ENCODE measurements at regions not wholly inside any gene's neighbourhood (a gene's known extent, or its start where the extent isn't known, plus 50 kb on each side); places are given as distances from the start of the nearest gene placed in this dataset.

- Histone ChIP-seq H3K9me3 (ENCODE audit: control insufficient read depth, low read depth, low read length) (no peaks in the 10 kb centered on the region), H3K27me3 (ENCODE audit: control insufficient read depth, insufficient read depth, low read length) (no peaks in the 10 kb centered on the region), H3K4me1 (ENCODE audit: control insufficient read depth, low read depth, low read length) (no peaks in the 10 kb centered on the region), H3K4me3 (ENCODE audit: low read length) (no peak overlapping the region), H3K9ac (ENCODE audit: low read length) (no peak overlapping the region), H3K27ac (ENCODE audit: low read length) (no peak overlapping the region), H3K36me3 (ENCODE audit: control insufficient read depth, low read depth, low read length) (no peaks in the 10 kb centered on the region)
Observed at GRCh38 chr12:87879141-87879540, 150.1 kb downstream of the C12orf50 start.

- H3K36me3 ChIP-seq (ENCODE audit: control insufficient read depth, low read depth, low read length): no peaks in the 10 kb centered on the region
- no peak overlapping the region for H3K9ac ChIP-seq (ENCODE audit: low read length)
- no peak overlapping the region for H3K27ac ChIP-seq (ENCODE audit: low read length)
- H3K4me3 ChIP-seq (ENCODE audit: low read length): no peak overlapping the region
- H3K27me3 ChIP-seq (ENCODE audit: control insufficient read depth, insufficient read depth, low read length): no peaks in the 10 kb centered on the region
- no peaks in the 10 kb centered on the region for H3K9me3 ChIP-seq (ENCODE audit: control insufficient read depth, low read depth, low read length)
- peaks cover 11% of the 10 kb centered on the region for H3K4me1 ChIP-seq (ENCODE audit: control insufficient read depth, low read depth, low read length)
Observed at GRCh38 chr12:87870493-87871460, 158.4 kb downstream of the C12orf50 start.

GRCh38 chr12:87870061-87870460, 159.1 kb downstream of the C12orf50 start:
- peaks cover 11% of the 10 kb centered on the region for H3K4me1 ChIP-seq (ENCODE audit: control insufficient read depth, low read depth, low read length)
- H3K9me3 ChIP-seq (ENCODE audit: control insufficient read depth, low read depth, low read length): no peaks in the 10 kb centered on the region
- no peak overlapping the region for H3K9ac ChIP-seq (ENCODE audit: low read length)
- no peaks in the 10 kb centered on the region for H3K27me3 ChIP-seq (ENCODE audit: control insufficient read depth, insufficient read depth, low read length)
- no peaks in the 10 kb centered on the region for H3K36me3 ChIP-seq (ENCODE audit: control insufficient read depth, low read depth, low read length)
- H3K27ac ChIP-seq (ENCODE audit: low read length): no peak overlapping the region
- H3K4me3 ChIP-seq (ENCODE audit: low read length): no peak overlapping the region

- Histone ChIP-seq H3K9ac (ENCODE audit: low read length) (no peak overlapping the region), H3K9me3 (ENCODE audit: control insufficient read depth, low read depth, low read length) (no peaks in the 10 kb centered on the region), H3K4me1 (ENCODE audit: control insufficient read depth, low read depth, low read length) (peaks cover 16% of the 10 kb centered on the region), H3K27ac (ENCODE audit: low read length) (no peak overlapping the region), H3K36me3 (ENCODE audit: control insufficient read depth, low read depth, low read length) (no peaks in the 10 kb centered on the region), H3K27me3 (ENCODE audit: control insufficient read depth, insufficient read depth, low read length) (no peaks in the 10 kb centered on the region), H3K4me3 (ENCODE audit: low read length) (no peak overlapping the region)
Observed at GRCh38 chr12:87866578-87867292, 162.5 kb downstream of the C12orf50 start.

GRCh38 chr12:87861791-87862190, 167.4 kb downstream of the C12orf50 start:
- Histone ChIP-seq H3K27me3 (ENCODE audit: control insufficient read depth, insufficient read depth, low read length) (no peaks in the 10 kb centered on the region), H3K9me3 (ENCODE audit: control insufficient read depth, low read depth, low read length) (no peaks in the 10 kb centered on the region), H3K9ac (ENCODE audit: low read length) (no peak overlapping the region), H3K27ac (ENCODE audit: low read length) (no peak overlapping the region), H3K4me1 (ENCODE audit: control insufficient read depth, low read depth, low read length) (peaks cover 14% of the 10 kb centered on the region), H3K36me3 (ENCODE audit: control insufficient read depth, low read depth, low read length) (no peaks in the 10 kb centered on the region), H3K4me3 (ENCODE audit: low read length) (no peak overlapping the region)

- Histone ChIP-seq H3K9me3 (ENCODE audit: control insufficient read depth, low read depth, low read length) (no peaks in the 10 kb centered on the region), H3K4me1 (ENCODE audit: control insufficient read depth, low read depth, low read length) (no peaks in the 10 kb centered on the region), H3K27me3 (ENCODE audit: control insufficient read depth, insufficient read depth, low read length) (no peaks in the 10 kb centered on the region), H3K27ac (ENCODE audit: low read length) (no peak overlapping the region), H3K4me3 (ENCODE audit: low read length) (no peak overlapping the region), H3K36me3 (ENCODE audit: control insufficient read depth, low read depth, low read length) (no peaks in the 10 kb centered on the region), H3K9ac (ENCODE audit: low read length) (no peak overlapping the region)
Observed at GRCh38 chr12:87853448-87854003, 175.7 kb downstream of the C12orf50 start.

GRCh38 chr12:87849074-87849473, 180.1 kb downstream of the C12orf50 start:
- Histone ChIP-seq H3K4me3 (ENCODE audit: low read length) (no peak overlapping the region), H3K9ac (ENCODE audit: low read length) (no peak overlapping the region), H3K4me1 (ENCODE audit: control insufficient read depth, low read depth, low read length) (peaks cover 15% of the 10 kb centered on the region), H3K27me3 (ENCODE audit: control insufficient read depth, insufficient read depth, low read length) (no peaks in the 10 kb centered on the region), H3K27ac (ENCODE audit: low read length) (no peak overlapping the region), H3K9me3 (ENCODE audit: control insufficient read depth, low read depth, low read length) (no peaks in the 10 kb centered on the region), H3K36me3 (ENCODE audit: control insufficient read depth, low read depth, low read length) (no peaks in the 10 kb centered on the region)

- Histone ChIP-seq H3K9me3 (ENCODE audit: control insufficient read depth, low read depth, low read length) (no peaks in the 10 kb centered on the region), H3K4me3 (ENCODE audit: low read length) (no peak overlapping the region), H3K36me3 (ENCODE audit: control insufficient read depth, low read depth, low read length) (no peaks in the 10 kb centered on the region), H3K9ac (ENCODE audit: low read length) (no peak overlapping the region), H3K4me1 (ENCODE audit: control insufficient read depth, low read depth, low read length) (peaks cover 15% of the 10 kb centered on the region), H3K27ac (ENCODE audit: low read length) (no peak overlapping the region), H3K27me3 (ENCODE audit: control insufficient read depth, insufficient read depth, low read length) (no peaks in the 10 kb centered on the region)
Observed at GRCh38 chr12:87848248-87848868, 180.8 kb downstream of the C12orf50 start.

GRCh38 chr12:87847147-87847546, 182.1 kb downstream of the C12orf50 start:
- no peak overlapping the region for H3K9ac ChIP-seq (ENCODE audit: low read length)
- no peak overlapping the region for H3K27ac ChIP-seq (ENCODE audit: low read length)
- peaks cover 15% of the 10 kb centered on the region for H3K4me1 ChIP-seq (ENCODE audit: control insufficient read depth, low read depth, low read length)
- no peaks in the 10 kb centered on the region for H3K27me3 ChIP-seq (ENCODE audit: control insufficient read depth, insufficient read depth, low read length)
- no peak overlapping the region for H3K4me3 ChIP-seq (ENCODE audit: low read length)
- no peaks in the 10 kb centered on the region for H3K9me3 ChIP-seq (ENCODE audit: control insufficient read depth, low read depth, low read length)
- no peaks in the 10 kb centered on the region for H3K36me3 ChIP-seq (ENCODE audit: control insufficient read depth, low read depth, low read length)

- no peak overlapping the region for H3K9ac ChIP-seq (ENCODE audit: low read length)
- no peak overlapping the region for H3K4me3 ChIP-seq (ENCODE audit: low read length)
- H3K36me3 ChIP-seq (ENCODE audit: control insufficient read depth, low read depth, low read length): no peaks in the 10 kb centered on the region
- no peak overlapping the region for H3K27ac ChIP-seq (ENCODE audit: low read length)
- H3K27me3 ChIP-seq (ENCODE audit: control insufficient read depth, insufficient read depth, low read length): no peaks in the 10 kb centered on the region
- peaks cover 15% of the 10 kb centered on the region for H3K4me1 ChIP-seq (ENCODE audit: control insufficient read depth, low read depth, low read length)
- no peaks in the 10 kb centered on the region for H3K9me3 ChIP-seq (ENCODE audit: control insufficient read depth, low read depth, low read length)
Observed at GRCh38 chr12:87846045-87846444, 183.2 kb downstream of the C12orf50 start.

GRCh38 chr12:87841935-87842334, 187.3 kb downstream of the C12orf50 start:
- Histone ChIP-seq H3K9ac (ENCODE audit: low read length) (no peak overlapping the region), H3K4me1 (ENCODE audit: control insufficient read depth, low read depth, low read length) (peaks cover 2% of the 10 kb centered on the region), H3K27ac (ENCODE audit: low read length) (no peak overlapping the region), H3K36me3 (ENCODE audit: control insufficient read depth, low read depth, low read length) (no peaks in the 10 kb centered on the region), H3K27me3 (ENCODE audit: control insufficient read depth, insufficient read depth, low read length) (no peaks in the 10 kb centered on the region), H3K9me3 (ENCODE audit: control insufficient read depth, low read depth, low read length) (no peaks in the 10 kb centered on the region), H3K4me3 (ENCODE audit: low read length) (no peak overlapping the region)

Data from iPS-18a (cell line).